Mesenchymal stem cell (in vitro differentiated cells and primary cell): ENCODE measurements at regions not wholly inside any gene's neighbourhood (a gene's known extent, or its start where the extent isn't known, plus 50 kb on each side); places are given as distances from the start of the nearest gene placed in this dataset.

Experiments
- DNase-seq: peaks from one replicate; pipeline ENCODE4 v3.0.0-alpha.2; 2013
- H2AFZ ChIP-seq: one replicate; pipeline ENCODE4 v1.6.1; 2013; ENCODE audit warnings: low read depth, mild to moderate bottlenecking, control low read depth, inconsistent platforms, low read length, moderate library complexity
- H2AK5ac ChIP-seq: 2 replicates; pipeline ENCODE4 v1.6.1; 2013; ENCODE audit warnings: low read length, moderate library complexity, mild to moderate bottlenecking, inconsistent platforms; ENCODE audit not compliant: severe bottlenecking
- H2BK120ac ChIP-seq: one replicate; pipeline ENCODE4 v1.6.1; 2013; ENCODE audit warnings: low read depth, mild to moderate bottlenecking, inconsistent platforms, low read length, moderate library complexity
- H2BK12ac ChIP-seq, 2 experiments: one replicate each; pipeline ENCODE4 v1.6.1; 2013; ENCODE audit warnings: inconsistent platforms in 2 of 2, low read length in 2 of 2, mild to moderate bottlenecking in 2 of 2, moderate library complexity in 2 of 2, control low read depth in 1 of 2
- H2BK15ac ChIP-seq: one replicate; pipeline ENCODE4 v1.6.1; 2013; ENCODE audit warnings: mild to moderate bottlenecking, low read depth, inconsistent platforms; ENCODE audit not compliant: poor library complexity, severe bottlenecking
- H2BK5ac ChIP-seq: 2 replicates; pipeline ENCODE4 v1.6.1; 2013; ENCODE audit warnings: low read depth, mild to moderate bottlenecking, low read length, control low read depth, inconsistent platforms; ENCODE audit not compliant: poor library complexity, severe bottlenecking
- H3K14ac ChIP-seq, 2 experiments: one replicate each; pipeline ENCODE4 v1.6.1; 2013; ENCODE audit warnings: inconsistent platforms in 2 of 2, low read length in 2 of 2, control low read depth in 1 of 2, mild to moderate bottlenecking in 1 of 2, moderate library complexity in 1 of 2
- H3K18ac ChIP-seq, 2 experiments: one replicate each; pipeline ENCODE4 v1.6.1; 2013; ENCODE audit warnings: inconsistent platforms in 2 of 2, low read length in 2 of 2, control low read depth in 1 of 2, low read depth in 1 of 2, mild to moderate bottlenecking in 1 of 2
- H3K23ac ChIP-seq, 2 experiments: one replicate each; pipeline ENCODE4 v1.6.1; 2013; ENCODE audit warnings: inconsistent platforms in 2 of 2, low read length in 2 of 2, mild to moderate bottlenecking in 2 of 2, moderate library complexity in 2 of 2, control low read depth in 1 of 2
- H3K27ac ChIP-seq: 2 replicates; pipeline ENCODE4 v1.5.1; 2013; ENCODE audit warnings: mild to moderate bottlenecking, moderate library complexity, low read length, control low read depth, inconsistent platforms; ENCODE audit not compliant: poor library complexity, severe bottlenecking
- H3K27me3 ChIP-seq, 2 experiments: 2 replicates each; pipeline versions ENCODE4 v1.6.1 to v1.7.0; 2013; ENCODE audit warnings: low read length in 2 of 2, mild to moderate bottlenecking in 2 of 2, moderate library complexity in 2 of 2, control low read depth in 1 of 2, inconsistent platforms in 1 of 2; ENCODE audit not compliant: control insufficient read depth in 1 of 2, insufficient read depth in 1 of 2
- H3K36me3 ChIP-seq, 2 experiments: 2 replicates each; pipeline versions ENCODE4 v1.6.1 to v1.7.0; 2013; ENCODE audit warnings: low read length in 2 of 2, control low read depth in 1 of 2, inconsistent platforms in 1 of 2, low read depth in 1 of 2, mild to moderate bottlenecking in 1 of 2; ENCODE audit not compliant: insufficient read depth in 2 of 2, control insufficient read depth in 1 of 2
- H3K4ac ChIP-seq, 2 experiments: one replicate each; pipeline ENCODE4 v1.6.1; 2013; ENCODE audit warnings: inconsistent platforms in 2 of 2, low read length in 2 of 2, mild to moderate bottlenecking in 2 of 2, moderate library complexity in 2 of 2, control low read depth in 1 of 2, low read depth in 1 of 2
- H3K4me1 ChIP-seq: 2 replicates; pipeline ENCODE4 v1.6.1; 2013; ENCODE audit warnings: low read depth, low read length, control low read depth; ENCODE audit not compliant: control insufficient read depth, insufficient read depth
- H3K4me2 ChIP-seq: 2 replicates; pipeline ENCODE4 v1.6.1; 2013; ENCODE audit warnings: low read length, mild to moderate bottlenecking, inconsistent platforms; ENCODE audit not compliant: poor library complexity, severe bottlenecking
- H3K4me3 ChIP-seq, 2 experiments: 2 replicates each; pipeline versions ENCODE4 v1.5.1 to v1.7.0; 2013; ENCODE audit warnings: low read length in 2 of 2, mild to moderate bottlenecking in 2 of 2, control low read depth in 1 of 2, low read depth in 1 of 2; ENCODE audit not compliant: insufficient read depth in 1 of 2
- H3K79me1 ChIP-seq: replicated peaks from 2 replicates; pipeline ENCODE4 v1.6.1; 2013; ENCODE audit warnings: mild to moderate bottlenecking, control low read depth, low read length, inconsistent platforms; ENCODE audit not compliant: poor library complexity, severe bottlenecking
- H3K9ac ChIP-seq: 2 replicates; pipeline ENCODE4 v1.7.0; 2013; ENCODE audit warnings: mild to moderate bottlenecking, low read length, moderate library complexity
- H3K9me3 ChIP-seq: 2 replicates; pipeline ENCODE4 v1.7.0; 2013; ENCODE audit warnings: mild to moderate bottlenecking, low read length; ENCODE audit not compliant: control insufficient read depth
- H4K8ac ChIP-seq: one replicate; pipeline ENCODE4 v1.6.1; 2013; ENCODE audit warnings: inconsistent platforms, mild to moderate bottlenecking, low read length, moderate library complexity
- H4K91ac ChIP-seq: one replicate; pipeline ENCODE4 v1.6.1; 2013; ENCODE audit warnings: mild to moderate bottlenecking, low read length, inconsistent platforms
- WGBS: methylation state at CpG from one replicate; pipeline ENCODE4 v1.1.7; 2013; ENCODE audit warnings: mixed read lengths; 5-methylcytosine and 5-hydroxymethylcytosine counted together

- Histone ChIP-seq H3K36me3 (no peaks in the 10 kb centered on the region), H3K27me3 (no peaks in the 10 kb centered on the region), H2BK15ac (no peak overlapping the region), H3K9me3 (peaks cover 13% of the 10 kb centered on the region), H3K23ac (no peak overlapping the region), H3K27ac (no peak overlapping the region), H3K9ac (peak overlapping the region; percentile 29), H3K79me1 (no peaks in the 10 kb centered on the region), H3K4me2 (no peak overlapping the region), H2BK5ac (no peak overlapping the region), H2AFZ (no peak overlapping the region), H3K14ac (no peak overlapping the region), H3K4me1 (no peaks in the 10 kb centered on the region), H4K8ac (peak overlapping the region; percentile 24), H2BK120ac (peak overlapping the region; percentile 76), H3K4me3 (no peak overlapping the region), H2AK5ac (peak overlapping the region; percentile 51), H3K4ac (peak overlapping the region in 1 of 2 experiments; percentile 60), H2BK12ac (peak overlapping the region; percentile 21 to 78), H4K91ac (peak overlapping the region; percentile 21), H3K18ac (peak overlapping the region in 1 of 2 experiments; percentile 2)
- no peak for DNase-seq
- WGBS = 70% methylated on average over 7 of the region's 7 CpGs
These were observed 69.6 kb upstream of the SPATA31E1 start for GRCh38 chr9:87813119-87813463.

DNA sequence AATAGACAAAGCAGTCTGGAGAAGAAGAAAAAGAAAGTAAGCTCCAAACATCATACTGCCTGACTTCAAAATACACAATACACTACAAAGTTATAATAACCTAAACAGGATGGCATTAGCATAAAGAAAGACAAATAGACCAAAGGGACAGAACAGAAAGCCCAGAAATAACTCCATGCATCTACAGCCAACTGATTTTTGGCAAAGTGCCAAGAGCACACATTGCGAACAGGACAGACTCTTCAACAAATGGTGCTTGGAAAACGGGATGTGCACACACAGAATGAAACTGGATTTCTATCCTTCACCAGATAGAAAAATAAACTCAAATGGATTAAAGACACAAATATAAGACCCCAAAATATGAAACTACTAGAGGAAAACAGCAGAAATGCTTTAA is 66.6 kb upstream of the SPATA31E1 start:
- Histone ChIP-seq H3K4me2 (no peak overlapping the region), H3K27me3 (no peaks in the 10 kb centered on the region), H2AK5ac (no peak overlapping the region), H2BK5ac (no peak overlapping the region), H3K4me1 (no peaks in the 10 kb centered on the region), H3K14ac (no peak overlapping the region), H3K4ac (no peak overlapping the region), H2BK15ac (no peak overlapping the region), H3K18ac (no peak overlapping the region), H2AFZ (no peak overlapping the region), H3K23ac (no peak overlapping the region), H4K8ac (no peak overlapping the region), H2BK12ac (no peak overlapping the region), H4K91ac (no peak overlapping the region), H2BK120ac (no peak overlapping the region), H3K79me1 (no peaks in the 10 kb centered on the region), H3K36me3 (no peaks in the 10 kb centered on the region), H3K9ac (no peak overlapping the region), H3K9me3 (no peaks in the 10 kb centered on the region), H3K27ac (no peak overlapping the region), H3K4me3 (no peak overlapping the region)
- peak; percentile 23 for DNase-seq
- WGBS = 49% methylated on average over 2 of the region's 2 CpGs

GRCh38 chr9:87818308-87818707 is 64.4 kb upstream of the SPATA31E1 start:
- no peaks in the 10 kb centered on the region for H3K27me3 ChIP-seq
- H3K27ac ChIP-seq = no peak overlapping the region
- H2BK5ac ChIP-seq = no peak overlapping the region
- H3K79me1 ChIP-seq = no peaks in the 10 kb centered on the region
- no peak overlapping the region for H2BK12ac ChIP-seq
- H2AFZ ChIP-seq = no peak overlapping the region
- no peak for DNase-seq
- no peak overlapping the region for H4K91ac ChIP-seq
- no peak overlapping the region for H2BK120ac ChIP-seq
- 100% methylated on average over 1 of the region's 3 CpGs for WGBS
- no peaks in the 10 kb centered on the region for H3K36me3 ChIP-seq
- no peak overlapping the region for H3K9ac ChIP-seq
- no peak overlapping the region for H3K23ac ChIP-seq
- H3K4ac ChIP-seq = no peak overlapping the region
- no peak overlapping the region for H2AK5ac ChIP-seq
- no peak overlapping the region for H2BK15ac ChIP-seq
- H3K14ac ChIP-seq = no peak overlapping the region
- H3K4me2 ChIP-seq = no peak overlapping the region
- H3K9me3 ChIP-seq = no peaks in the 10 kb centered on the region
- no peaks in the 10 kb centered on the region for H3K4me1 ChIP-seq
- H3K18ac ChIP-seq = no peak overlapping the region
- no peak overlapping the region for H4K8ac ChIP-seq
- no peak overlapping the region for H3K4me3 ChIP-seq

DNA sequence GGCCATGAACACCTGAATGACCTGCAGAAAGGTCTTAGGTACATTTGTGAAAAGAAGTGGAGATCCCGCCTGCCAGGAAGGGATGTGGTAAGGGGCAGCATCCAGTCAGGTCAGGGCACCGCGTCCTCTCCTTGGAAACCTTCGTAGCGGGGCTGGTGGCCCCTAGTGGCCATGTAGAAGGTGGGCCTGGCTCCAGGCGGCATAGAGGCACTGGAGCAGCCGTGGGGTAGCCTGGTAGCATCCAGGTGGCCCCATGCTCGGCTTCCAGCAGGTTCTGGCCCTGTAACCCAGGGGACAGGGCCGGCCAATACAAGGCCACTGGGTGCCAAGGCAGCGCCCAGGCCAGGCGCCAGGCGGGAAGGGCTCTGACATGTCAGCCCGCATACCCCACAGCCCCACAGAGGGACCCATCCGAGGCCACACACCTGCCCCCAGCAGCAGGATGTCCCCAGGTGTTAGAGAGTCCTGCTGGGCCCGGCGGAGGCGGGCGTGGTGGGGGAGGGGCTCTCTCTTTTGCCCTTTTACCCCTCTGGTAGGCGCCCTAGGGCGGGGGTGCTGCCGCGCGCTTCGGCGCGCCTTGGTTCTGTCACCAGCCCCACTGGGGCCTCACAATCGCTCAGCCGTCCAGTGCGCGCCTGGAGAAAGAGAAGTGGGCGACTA is 58.3 kb upstream of the SPATA31E1 start:
- Histone ChIP-seq H2BK120ac (no peak overlapping the region), H2BK12ac (no peak overlapping the region), H4K8ac (no peak overlapping the region), H3K23ac (no peak overlapping the region), H3K14ac (no peak overlapping the region), H3K4ac (no peak overlapping the region), H2AK5ac (no peak overlapping the region), H3K79me1 (no peaks in the 10 kb centered on the region), H2BK5ac (no peak overlapping the region), H3K9ac (no peak overlapping the region), H2AFZ (no peak overlapping the region), H3K36me3 (peaks cover 0 to 5% of the 10 kb centered on the region in 2 experiments), H2BK15ac (no peak overlapping the region), H3K4me3 (peak overlapping the region in 1 of 2 experiments; percentile 26), H3K27ac (no peak overlapping the region), H3K4me2 (no peak overlapping the region), H3K18ac (no peak overlapping the region), H3K27me3 (no peaks in the 10 kb centered on the region), H4K91ac (no peak overlapping the region), H3K4me1 (no peaks in the 10 kb centered on the region), H3K9me3 (no peaks in the 10 kb centered on the region)
- WGBS = 94% methylated on average over 31 of the region's 31 CpGs
- no peak for DNase-seq
